Posterior vena cava (tissue), 2 donors: ENCODE measurements at regions not wholly inside any gene's neighbourhood (a gene's known extent, or its start where the extent isn't known, plus 50 kb on each side); places are given as distances from the start of the nearest gene placed in this dataset.
"Not testable (repeated sequence)": the region's sequence is repeated elsewhere in the genome, so short reads cannot be mapped to it uniquely, and the experiment has no call there.

Source experiments
- DNase-seq: peaks from one replicate; pipeline ENCODE4 v3.0.0-alpha.2; 2020; ENCODE audit warnings: low spot score
- intact Hi-C, 2 donors: fragments of 100-400 bp; cut with DNase I; formaldehyde crosslinking; loops; one replicate each; pipeline versions ENCODE4 v1.14.1 to v1.14.2; 2022 to 2023
- donor health status: DM: yes; HTN: yes; CAD: no.
- donor health status: DM: yes; HTN: yes; CAD: no.

- DNase-seq, result peak; percentile 84
- intact Hi-C loops, result no loop called here
These were observed 260.4 kb upstream of the P2RY1 start for GRCh38 chr3:152574461-152575079.

- intact Hi-C loops, result no loop called here
- DNase-seq, result no peak
These were observed 256.2 kb upstream of the P2RY1 start for GRCh38 chr3:152578769-152579168.

GRCh38 chr3:152581951-152582350 is 253.0 kb upstream of the P2RY1 start:
- DNase-seq, result no peak
- intact Hi-C loops, result no loop called here

GRCh38 chr3:152583963-152584362 is 251.0 kb upstream of the P2RY1 start:
- no peak for DNase-seq
- intact Hi-C loops, result no loop called here

- intact Hi-C loops, result no loop called here
These were observed 248.0 kb upstream of the P2RY1 start for GRCh38 chr3:152586974-152587373.

GRCh38 chr3:152587861-152588260 is 247.1 kb upstream of the P2RY1 start:
- DNase-seq, result no peak
- intact Hi-C loops, result no loop called here

More at GRCh38 chr3:152586974-152587373, 248.0 kb upstream of the P2RY1 start:
- DNase-seq, result no peak

GRCh38 chr3:152589644-152590043 is 245.3 kb upstream of the P2RY1 start:
- intact Hi-C loops, result no loop called here

GRCh38 chr3:152591515-152591914 is 243.4 kb upstream of the P2RY1 start:
- no peak for DNase-seq
- intact Hi-C loops, result no loop called here

More at GRCh38 chr3:152589644-152590043, 245.3 kb upstream of the P2RY1 start:
- DNase-seq, result no peak

GRCh38 chr3:152593242-152593641 is 241.7 kb upstream of the P2RY1 start:
- DNase-seq, result no peak
- intact Hi-C loops, result no loop called here

- DNase-seq, result no peak
- intact Hi-C loops, result no loop called here
These were observed 238.7 kb upstream of the P2RY1 start for GRCh38 chr3:152595975-152596821.

- DNase-seq, intact Hi-C loops: not testable (repeated sequence)
These were observed 238.1 kb upstream of the P2RY1 start for GRCh38 chr3:152596832-152597231.

GRCh38 chr3:152606146-152606545 is 228.8 kb upstream of the P2RY1 start:
- intact Hi-C loops, result no loop called here
- no peak for DNase-seq

GRCh38 chr3:152607179-152607578 is 227.8 kb upstream of the P2RY1 start:
- no peak for DNase-seq
- intact Hi-C loops, result no loop called here

GRCh38 chr3:152608696-152609594 is 226.0 kb upstream of the P2RY1 start:
- intact Hi-C loops, result no loop called here
- DNase-seq, result no peak

- no peak for DNase-seq
These were observed 225.0 kb upstream of the P2RY1 start for GRCh38 chr3:152609891-152610290.

GRCh38 chr3:152610622-152611021 is 224.3 kb upstream of the P2RY1 start:
- intact Hi-C loops, result no loop called here
- DNase-seq, result no peak

More at GRCh38 chr3:152609891-152610290, 225.0 kb upstream of the P2RY1 start:
- intact Hi-C loops, result no loop called here

GRCh38 chr3:152611905-152612304 is 223.0 kb upstream of the P2RY1 start:
- intact Hi-C loops, result no loop called here
- no peak for DNase-seq

- intact Hi-C loops, result no loop called here
- no peak for DNase-seq
These were observed 221.1 kb upstream of the P2RY1 start for GRCh38 chr3:152613851-152614250.

GRCh38 chr3:152615681-152616080 is 219.2 kb upstream of the P2RY1 start:
- intact Hi-C loops, result no loop called here
- DNase-seq, result no peak

- DNase-seq, result no peak
- intact Hi-C loops, result no loop called here
These were observed 217.3 kb upstream of the P2RY1 start for GRCh38 chr3:152617609-152618008.
